ENCODE measurements at regions not wholly inside any gene's neighbourhood (a gene's known extent, or its start where the extent isn't known, plus 50 kb on each side); places are given as distances from the start of the nearest gene placed in this dataset.
"Not testable (repeated sequence)": the region's sequence is repeated elsewhere in the genome, so short reads cannot be mapped to it uniquely, and the experiment has no call there.

DNA sequence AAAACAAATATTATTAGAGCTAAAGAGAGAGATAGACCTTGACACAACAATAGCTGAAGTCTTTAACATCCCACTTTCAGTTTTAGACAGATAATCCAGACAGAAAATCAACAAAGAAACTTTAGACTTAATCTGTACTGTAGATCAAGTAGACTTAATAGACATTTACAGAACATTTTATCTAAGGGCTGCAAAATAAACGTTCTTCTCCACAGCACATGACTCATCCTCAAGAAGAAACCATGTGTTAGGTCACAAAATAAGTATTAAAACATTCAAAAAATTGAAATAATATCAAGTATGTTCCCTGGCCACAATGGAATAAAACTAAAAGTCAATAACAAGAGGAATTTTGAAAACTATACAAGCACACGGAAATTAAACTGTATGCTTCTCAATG, 1510.3 kb upstream of the PCDH10 start:
- TF ChIP-seq, protein P1, sequence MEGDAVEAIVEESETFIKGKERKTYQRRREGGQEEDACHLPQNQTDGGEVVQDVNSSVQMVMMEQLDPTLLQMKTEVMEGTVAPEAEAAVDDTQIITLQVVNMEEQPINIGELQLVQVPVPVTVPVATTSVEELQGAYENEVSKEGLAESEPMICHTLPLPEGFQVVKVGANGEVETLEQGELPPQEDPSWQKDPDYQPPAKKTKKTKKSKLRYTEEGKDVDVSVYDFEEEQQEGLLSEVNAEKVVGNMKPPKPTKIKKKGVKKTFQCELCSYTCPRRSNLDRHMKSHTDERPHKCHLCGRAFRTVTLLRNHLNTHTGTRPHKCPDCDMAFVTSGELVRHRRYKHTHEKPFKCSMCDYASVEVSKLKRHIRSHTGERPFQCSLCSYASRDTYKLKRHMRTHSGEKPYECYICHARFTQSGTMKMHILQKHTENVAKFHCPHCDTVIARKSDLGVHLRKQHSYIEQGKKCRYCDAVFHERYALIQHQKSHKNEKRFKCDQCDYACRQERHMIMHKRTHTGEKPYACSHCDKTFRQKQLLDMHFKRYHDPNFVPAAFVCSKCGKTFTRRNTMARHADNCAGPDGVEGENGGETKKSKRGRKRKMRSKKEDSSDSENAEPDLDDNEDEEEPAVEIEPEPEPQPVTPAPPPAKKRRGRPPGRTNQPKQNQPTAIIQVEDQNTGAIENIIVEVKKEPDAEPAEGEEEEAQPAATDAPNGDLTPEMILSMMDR (IDR thresholded peaks at IDR 0.05; ENCODE audit: extremely low read depth, missing control alignments): no peak

DNA sequence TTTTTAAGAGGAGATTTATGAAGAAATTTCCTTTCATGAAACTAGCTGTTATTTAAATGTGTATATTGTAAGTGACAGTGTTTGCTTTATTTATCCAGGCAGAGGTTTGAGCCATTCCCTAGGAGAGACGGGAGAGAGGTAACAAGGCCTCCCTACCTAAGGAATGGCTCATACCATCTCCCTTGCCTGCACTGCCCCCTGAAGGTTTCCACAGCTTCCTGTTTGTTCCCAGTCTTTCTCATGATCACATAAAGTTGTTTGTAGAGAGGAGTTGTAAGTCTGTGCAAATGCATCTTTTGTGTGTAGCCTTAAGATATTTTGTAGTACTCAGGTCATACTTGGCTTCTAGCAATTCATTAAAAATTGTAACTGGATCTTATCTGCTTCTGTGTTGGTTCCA, 1504.5 kb upstream of the PCDH10 start:
- DNase-seq (ENCODE audit: low spot score): no peak
- TF ChIP-seq, protein P1 (IDR thresholded peaks at IDR 0.05; ENCODE audit: extremely low read depth, missing control alignments): no peak

More for the DNA sequence above, 1510.3 kb upstream of the PCDH10 start:
- DNase-seq (ENCODE audit: low spot score): no peak

DNA sequence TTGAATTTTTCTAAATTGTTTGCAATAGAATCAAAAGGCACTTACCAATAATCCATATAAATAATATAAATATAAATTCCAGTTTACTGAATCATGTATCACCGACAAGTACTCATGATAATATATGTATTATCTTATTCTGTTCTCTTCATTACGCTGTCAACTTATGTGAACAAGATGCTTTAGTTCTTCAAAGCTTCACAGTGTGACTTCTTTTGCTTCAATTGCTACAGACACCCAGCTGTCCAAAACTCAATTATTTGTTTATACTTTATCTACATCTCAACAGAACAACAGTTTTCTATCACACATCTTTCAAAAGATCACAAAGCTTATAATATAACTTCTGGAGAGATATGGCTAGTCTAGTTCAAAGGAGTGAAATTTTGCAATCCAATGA, 1499.9 kb upstream of the PCDH10 start:
- no peak for DNase-seq (ENCODE audit: low spot score)

DNA sequence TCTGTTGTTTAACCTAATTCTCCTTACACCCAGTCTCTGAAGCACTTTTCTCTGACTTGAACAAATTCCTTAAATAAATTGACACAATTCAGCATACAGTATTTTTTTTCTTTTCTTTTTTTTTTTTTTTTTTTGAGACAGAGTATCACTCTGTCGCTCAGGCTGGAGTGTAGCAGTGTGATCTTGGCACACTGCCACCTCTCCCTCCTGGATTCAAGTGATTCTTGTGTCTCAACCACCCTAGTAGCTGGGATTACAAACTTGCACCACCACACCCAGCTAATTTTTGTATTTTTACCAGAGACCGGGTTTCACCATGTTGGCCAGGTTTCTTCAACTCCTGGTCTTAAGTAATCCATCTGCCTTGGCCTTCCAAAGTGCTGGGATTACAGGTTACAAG, 1498.1 kb upstream of the PCDH10 start:
- TF ChIP-seq, protein P1 (IDR thresholded peaks at IDR 0.05; ENCODE audit: extremely low read depth, missing control alignments): no peak
- no peak for DNase-seq (ENCODE audit: low spot score)

More for the DNA sequence above, 1499.9 kb upstream of the PCDH10 start:
- TF ChIP-seq, protein P1 (IDR thresholded peaks at IDR 0.05; ENCODE audit: extremely low read depth, missing control alignments): no peak

DNA sequence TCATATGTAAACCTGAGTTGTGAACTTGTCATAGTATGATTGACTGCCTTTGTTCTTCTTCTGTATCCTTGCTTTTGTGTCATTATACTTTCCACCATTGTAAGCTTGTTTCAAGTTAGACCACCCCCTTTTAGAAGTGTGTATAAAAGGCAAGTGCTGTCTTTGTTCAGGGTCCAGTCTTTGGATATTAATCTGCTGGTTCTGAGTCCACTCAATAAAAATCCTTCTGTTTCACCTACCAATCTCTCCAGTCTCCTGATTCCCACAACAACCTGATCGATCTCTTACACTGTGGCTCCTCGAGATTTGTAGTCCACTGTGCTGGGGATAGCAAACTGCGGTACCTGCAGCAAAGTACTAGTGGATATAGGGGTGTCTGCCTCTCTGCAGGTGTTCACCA, 1465.8 kb upstream of the PCDH10 start:
- DNase-seq (ENCODE audit: low spot score): not testable (repeated sequence)

DNA sequence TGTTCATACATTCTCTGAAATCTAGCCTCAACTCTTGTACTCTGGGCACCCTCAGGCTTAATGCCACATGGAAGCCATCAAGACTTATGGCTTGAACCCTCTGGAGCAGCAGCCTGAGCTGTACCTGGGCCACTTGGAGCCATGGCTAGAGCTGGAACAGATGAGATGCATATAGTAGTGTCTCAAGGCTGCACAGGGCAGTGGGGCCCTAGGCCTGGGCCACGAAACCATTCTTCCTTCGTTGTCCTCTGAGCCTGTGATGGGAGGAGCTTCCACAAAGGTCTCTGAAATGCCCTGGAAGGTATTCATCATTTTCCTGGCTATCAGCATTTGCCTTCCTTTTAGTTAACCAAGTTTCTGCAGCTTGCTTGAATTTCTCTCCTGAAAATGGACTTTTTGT, 1427.2 kb upstream of the PCDH10 start:
- TF ChIP-seq, protein P1 (IDR thresholded peaks at IDR 0.05; ENCODE audit: extremely low read depth, missing control alignments): no peak
- no peak for DNase-seq (ENCODE audit: low spot score)

DNA sequence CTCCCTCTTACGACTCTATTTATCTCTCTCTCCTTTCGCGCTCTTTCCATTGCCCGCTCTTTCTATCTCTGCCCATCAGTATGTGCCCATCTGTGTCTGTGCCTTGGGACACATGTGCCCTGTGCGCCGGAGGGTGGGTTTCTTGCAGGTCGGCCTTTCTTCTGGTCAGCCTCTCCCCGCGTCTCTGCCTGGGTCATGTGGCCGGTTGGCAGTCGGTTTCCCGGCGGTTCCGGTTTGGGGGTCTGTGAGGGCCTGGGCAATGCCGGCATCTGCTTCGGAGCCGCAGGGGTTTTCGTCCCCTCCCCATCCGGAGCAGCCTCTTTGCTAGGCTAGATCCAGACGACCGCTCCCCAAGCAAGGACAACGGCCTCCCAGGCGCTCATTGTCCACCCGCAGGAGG, 1426.0 kb upstream of the PCDH10 start:
- DNase-seq (ENCODE audit: low spot score): not testable (repeated sequence)

DNA sequence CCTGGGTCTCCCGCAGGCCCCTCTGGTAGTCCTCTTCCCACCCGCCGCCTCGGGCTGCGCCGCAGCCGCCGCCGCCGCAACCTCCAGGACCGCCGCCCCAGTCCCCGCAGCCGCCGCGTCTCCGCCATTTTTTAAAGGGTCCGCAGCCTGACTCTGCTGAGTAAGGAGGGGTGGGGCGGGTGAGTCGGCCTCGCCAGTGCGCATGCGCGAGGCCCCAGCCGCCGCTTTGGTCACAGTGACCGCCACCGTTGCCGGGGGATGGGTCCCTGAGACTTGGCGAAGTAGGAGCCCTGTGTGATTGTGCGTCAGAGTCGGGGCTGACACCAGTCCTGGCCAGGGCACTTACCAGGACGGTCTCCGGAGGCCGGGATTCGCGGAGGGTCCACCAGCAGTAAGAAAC, 1424.2 kb upstream of the PCDH10 start:
- DNase-seq (ENCODE audit: low spot score): not testable (repeated sequence)

DNA sequence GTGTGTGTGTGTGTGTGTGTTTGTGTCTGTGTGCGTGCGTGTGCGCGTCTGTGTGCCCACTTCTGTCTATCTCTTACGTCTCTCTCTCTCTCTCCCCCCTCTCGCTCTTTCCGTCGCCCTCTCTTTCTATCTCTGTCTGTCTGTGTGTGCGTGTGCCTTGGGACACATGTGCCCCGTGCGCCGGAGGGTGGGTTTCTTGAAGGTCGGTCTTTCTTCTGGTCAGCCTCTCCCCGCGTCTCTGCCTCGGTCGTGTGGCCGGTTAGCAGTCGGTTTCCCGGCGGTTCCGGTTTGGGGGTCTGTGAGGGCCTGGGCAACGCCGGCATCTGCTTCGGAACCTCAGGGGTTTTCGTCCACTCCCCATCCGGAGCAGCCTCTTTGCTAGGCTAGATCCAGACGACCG, 1423.6 kb upstream of the PCDH10 start:
- not testable (repeated sequence) for DNase-seq (ENCODE audit: low spot score)

DNA sequence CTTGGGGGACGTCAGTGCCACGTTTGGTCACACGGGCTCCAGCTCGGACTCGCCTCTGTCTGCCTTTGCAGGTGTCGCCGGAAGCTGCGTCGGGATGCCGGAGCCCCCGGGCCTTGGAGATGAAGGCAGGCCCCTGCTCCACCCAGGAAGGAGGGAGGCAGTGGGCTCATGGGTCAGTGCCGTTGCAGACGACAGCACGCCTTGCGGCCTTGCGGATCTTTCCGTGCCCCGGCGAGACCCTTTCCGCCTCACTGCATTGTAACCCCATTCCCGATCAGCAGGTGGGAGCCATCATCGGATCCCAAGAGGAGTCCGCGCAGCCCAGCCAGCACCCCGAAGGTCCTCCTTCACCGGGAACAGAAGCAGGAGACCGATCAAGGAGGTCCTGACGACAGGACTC, 1422.2 kb upstream of the PCDH10 start:
- DNase-seq (ENCODE audit: low spot score): not testable (repeated sequence)

DNA sequence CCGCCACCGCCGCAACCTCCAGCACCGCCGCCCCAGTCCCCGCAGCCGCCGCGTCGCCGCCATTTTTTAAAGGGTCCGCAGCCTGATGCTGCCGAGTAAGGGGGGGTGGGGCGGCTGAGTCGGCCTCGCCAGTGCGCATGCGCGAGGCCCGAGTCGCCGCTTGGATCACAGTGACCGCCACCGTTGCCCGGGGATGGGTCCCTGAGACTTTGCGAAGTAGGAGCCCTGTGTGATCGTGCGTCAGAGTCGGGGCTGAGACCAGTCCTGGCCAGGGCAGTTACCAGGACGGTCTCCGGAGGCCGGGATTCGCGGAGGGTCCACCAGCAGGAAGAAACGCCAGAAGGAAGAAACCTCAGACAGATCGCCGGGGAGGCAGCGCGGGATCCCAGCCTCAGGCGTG, 1421.7 kb upstream of the PCDH10 start:
- DNase-seq (ENCODE audit: low spot score): not testable (repeated sequence)

DNA sequence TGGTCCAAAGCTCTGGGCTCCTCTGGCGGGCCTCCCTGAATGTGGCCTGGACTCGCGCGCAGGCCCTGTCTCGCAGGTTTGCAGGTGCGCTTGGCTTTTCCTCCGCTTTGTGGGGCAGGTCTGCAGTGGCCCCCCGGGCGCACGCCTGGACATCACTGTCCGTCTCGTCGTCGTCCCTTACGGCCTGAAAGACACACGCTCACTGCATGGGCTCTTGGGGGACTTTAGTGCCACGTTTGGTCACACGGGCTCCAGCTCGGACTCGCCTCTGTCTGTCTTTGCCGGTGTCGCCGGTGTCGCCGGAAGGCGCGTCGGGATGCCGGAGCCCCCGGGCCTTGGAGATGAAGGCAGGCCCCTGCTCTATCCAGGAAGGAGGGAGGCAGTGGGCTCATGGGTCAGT, 1419.9 kb upstream of the PCDH10 start:
- not testable (repeated sequence) for DNase-seq (ENCODE audit: low spot score)

DNA sequence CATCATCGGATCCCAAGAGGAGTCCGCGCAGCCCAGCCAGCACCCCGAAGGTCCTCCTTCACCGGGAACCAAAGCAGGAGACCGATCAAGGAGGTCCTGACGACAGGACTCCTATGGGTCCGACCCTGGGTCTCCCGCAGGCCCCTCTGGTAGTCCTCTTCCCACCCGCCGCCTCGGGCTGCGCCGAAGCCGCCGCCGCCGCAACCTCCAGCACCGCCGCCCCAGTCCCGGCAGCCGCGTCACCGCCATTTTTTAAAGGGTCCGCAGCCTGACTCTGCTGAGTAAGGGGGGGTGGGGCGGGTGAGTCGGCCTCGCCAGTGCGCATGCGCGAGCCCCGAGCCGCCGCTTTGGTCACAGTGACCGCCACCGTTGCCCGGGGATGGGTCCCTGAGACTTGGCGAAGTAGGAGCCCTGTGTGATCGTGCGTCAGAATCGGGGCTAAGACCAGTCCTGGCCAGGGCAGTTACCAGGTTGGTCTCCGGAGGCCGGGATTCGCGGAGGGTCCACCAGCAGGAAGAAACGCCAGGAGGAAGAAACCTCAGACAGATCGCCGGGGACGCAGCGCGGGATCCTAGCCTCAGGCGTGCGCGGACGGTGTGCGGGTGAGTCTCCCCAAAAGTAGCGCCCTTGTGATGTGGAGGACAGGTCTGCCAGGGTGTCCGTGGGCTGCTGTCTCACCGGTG, 1419.2 kb upstream of the PCDH10 start:
- not testable (repeated sequence) for DNase-seq (ENCODE audit: low spot score)

DNA sequence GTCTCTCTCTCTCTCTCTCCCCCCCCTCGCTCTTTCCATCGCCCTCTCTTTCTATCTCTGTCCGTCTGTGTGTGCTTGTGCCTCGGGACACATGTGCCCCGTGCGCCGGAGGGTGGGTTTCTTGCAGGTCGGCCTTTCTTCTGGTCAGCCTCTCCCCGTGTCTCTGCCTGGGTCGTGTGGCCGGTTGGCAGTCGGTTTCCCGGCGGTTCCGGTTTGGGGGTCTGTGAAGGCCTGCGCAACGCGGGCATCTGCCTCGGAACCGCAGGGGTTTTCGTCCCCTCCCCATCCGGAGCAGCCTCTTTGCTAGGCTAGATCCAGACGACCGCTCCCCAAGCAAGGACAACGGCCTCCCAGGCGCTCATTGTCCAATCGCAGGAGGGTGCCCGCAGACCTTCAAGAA, 1418.5 kb upstream of the PCDH10 start:
- DNase-seq (ENCODE audit: low spot score): not testable (repeated sequence)

DNA sequence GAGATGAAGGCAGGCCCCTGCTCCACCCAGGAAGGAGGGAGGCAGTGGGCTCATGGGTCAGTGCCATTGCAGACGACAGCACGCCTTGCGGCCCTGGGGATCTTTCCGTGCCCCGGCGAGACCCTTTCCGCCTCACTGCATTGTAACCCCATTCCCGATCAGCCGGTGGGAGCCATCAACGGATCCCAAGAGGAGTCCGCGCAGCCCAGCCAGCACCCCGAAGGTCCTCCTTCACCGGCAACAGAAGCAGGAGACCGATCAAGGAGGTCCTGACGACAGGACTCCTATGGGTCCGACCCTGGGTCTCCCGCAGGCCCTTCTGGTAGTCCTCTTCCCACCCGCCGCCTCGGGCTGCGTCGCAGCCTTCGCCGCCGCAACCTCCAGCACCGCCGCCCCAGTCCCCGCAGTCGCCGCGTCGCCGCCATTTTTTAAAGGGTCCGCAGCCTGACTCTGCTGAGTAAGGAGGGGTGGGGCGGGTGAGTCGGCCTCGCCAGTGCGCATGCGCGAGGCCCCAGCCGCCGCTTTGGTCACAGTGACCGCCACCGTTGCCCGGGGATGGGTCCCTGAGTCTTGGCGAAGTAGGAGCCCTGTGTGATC, 1417.0 kb upstream of the PCDH10 start:
- DNase-seq (ENCODE audit: low spot score): not testable (repeated sequence)

Data from GM20000 (cell line).